ENCODE measurements at regions not wholly inside any gene's neighbourhood (a gene's known extent, or its start where the extent isn't known, plus 50 kb on each side); places are given as distances from the start of the nearest gene placed in this dataset.

DNA sequence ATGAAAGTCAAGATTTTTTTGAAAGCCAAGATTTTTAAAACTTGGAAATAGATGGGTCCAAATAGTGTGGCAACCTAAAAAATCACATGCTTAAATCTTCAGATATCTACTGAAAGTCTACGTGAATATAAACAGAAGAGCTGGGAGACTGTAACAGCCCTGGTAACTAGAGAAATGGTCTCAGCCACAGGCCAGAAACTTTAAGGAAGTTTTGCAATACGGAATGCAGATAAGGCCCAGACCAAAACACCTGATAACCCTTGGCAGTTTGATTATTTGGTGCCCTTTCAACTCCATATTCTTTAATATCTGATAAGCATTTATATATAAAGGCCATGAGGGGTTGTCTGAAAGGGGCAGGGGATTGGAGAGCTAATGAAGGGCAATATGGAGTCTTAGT lies 537.3 kb upstream of the TGFBR2 start:
- no peak for DNase-seq (ENCODE audit: low read depth in 4 of 4, low spot score in 3 of 4)

DNA sequence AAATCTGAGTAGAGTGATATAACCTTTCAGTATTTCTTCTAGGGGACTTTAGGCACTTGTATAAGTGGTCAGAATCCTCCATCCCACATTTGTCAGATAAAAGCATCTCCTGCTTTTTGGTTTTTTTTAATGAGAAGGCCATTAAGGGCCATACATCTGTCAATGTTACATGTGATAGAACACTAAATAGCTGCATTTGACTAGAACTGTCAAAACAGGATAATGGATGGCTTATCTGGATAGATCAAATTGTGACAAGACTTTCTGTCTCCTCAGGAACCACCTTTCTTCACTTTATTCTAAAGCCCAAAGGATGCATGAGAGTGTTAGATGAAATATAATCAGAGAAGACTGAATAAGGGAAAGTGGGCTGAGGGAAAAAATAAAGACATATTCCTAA lies 533.4 kb upstream of the TGFBR2 start:
- no peak for DNase-seq (ENCODE audit: low read depth in 4 of 4, low spot score in 3 of 4)

GRCh38 chr3:30073622-30074021 lies 532.8 kb upstream of the TGFBR2 start:
- peak in 3 of 4 donors; percentile 16 to 31 (median 23) for DNase-seq (ENCODE audit: low read depth in 4 of 4, low spot score in 3 of 4)

GRCh38 chr3:30075514-30075913 lies 530.9 kb upstream of the TGFBR2 start:
- no peak for DNase-seq (ENCODE audit: low read depth in 4 of 4, low spot score in 3 of 4)

- DNase-seq (ENCODE audit: low read depth in 4 of 4, low spot score in 3 of 4): no peak
These were observed 529.5 kb upstream of the TGFBR2 start for GRCh38 chr3:30076899-30077298.

- no peak for DNase-seq (ENCODE audit: low read depth in 4 of 4, low spot score in 3 of 4)
These were observed 528.7 kb upstream of the TGFBR2 start for GRCh38 chr3:30077746-30078145.

DNA sequence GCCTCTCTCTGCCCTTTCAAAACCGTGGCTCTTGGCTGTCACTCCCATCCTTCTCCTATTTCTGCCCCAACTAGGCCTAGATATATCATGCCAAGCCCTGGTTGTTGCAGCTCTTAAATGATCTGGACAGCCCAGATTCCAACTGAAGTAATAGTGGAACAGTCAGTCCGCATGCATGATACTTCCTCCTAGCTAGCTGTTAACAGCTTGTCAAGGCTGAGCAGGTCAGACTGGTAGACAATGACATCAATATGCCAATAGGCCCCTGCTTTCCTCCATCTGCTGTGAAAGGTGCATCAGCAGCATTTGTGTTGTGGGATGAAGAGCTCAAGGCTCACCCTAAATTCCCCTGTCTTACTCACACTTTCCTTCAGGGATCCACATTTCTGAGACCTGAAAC lies 527.7 kb upstream of the TGFBR2 start:
- no peak for DNase-seq (ENCODE audit: low read depth in 4 of 4, low spot score in 3 of 4)

GRCh38 chr3:30081904-30082303 lies 524.5 kb upstream of the TGFBR2 start:
- DNase-seq (ENCODE audit: low read depth in 4 of 4, low spot score in 3 of 4): no peak

GRCh38 chr3:30082652-30083051 lies 523.7 kb upstream of the TGFBR2 start:
- DNase-seq (ENCODE audit: low read depth in 4 of 4, low spot score in 3 of 4): no peak

- DNase-seq (ENCODE audit: low read depth in 4 of 4, low spot score in 3 of 4): no peak
These were observed 523.1 kb upstream of the TGFBR2 start for GRCh38 chr3:30083315-30083714.

DNA sequence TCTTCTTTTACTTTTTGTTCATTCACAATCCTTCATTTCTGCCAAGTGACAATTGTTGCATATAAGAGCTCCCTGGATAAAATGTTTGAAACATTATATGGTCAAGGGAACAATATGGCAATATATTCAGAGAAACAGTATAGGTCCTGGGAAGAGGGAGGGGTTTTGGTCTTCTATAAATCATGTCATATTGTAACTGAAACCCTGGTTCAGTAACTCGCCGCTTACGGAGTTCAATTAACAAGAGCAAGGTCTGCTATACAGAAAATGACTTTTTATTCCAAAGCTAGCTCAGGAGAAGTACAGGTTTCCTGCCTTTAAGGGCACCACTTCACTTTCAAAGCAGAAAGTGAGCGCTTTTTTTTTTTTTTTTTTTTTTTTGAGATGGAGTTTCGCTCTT lies 522.1 kb upstream of the TGFBR2 start:
- no peak for DNase-seq (ENCODE audit: low read depth in 4 of 4, low spot score in 3 of 4)

DNA sequence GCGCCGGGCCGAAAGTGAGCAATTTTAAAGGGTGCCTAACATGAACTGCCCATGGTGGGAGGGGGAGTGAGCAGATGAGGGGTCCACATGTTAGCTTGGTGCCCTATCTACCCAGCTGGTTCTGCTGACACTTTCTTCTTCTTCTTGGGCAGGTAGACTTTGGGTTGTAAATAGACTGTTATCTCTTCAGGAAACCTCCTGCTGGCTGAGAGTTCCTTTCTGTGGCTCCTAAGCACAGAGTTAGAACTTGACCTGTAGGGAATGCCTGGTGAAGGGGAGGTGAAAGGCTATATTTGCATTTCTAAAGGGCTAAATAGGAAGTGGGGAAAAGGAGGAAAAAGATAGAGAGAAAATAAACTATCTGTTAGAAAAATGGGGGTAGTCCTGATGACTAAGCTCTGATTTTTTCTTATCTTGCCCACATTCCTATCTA lies 521.4 kb upstream of the TGFBR2 start:
- no peak for DNase-seq (ENCODE audit: low read depth in 4 of 4, low spot score in 3 of 4)

DNA sequence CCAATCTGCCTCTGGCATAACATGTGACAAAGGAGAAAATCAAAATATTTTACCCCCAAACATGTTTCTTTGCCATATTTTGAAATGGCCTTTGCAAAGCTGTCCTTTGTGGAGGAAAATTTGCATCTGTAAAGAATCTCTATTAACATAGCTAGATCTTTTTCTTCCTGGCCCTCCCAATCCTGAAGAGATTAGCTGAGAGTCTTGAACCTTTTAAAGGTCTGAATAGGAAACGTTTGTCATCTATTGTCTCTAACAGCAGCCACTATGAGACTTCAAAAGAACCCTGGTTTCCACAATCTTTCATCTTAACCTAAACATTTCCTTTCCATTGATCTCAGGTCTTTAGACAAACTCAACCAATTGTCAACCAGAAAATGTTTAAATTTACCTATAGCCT lies 520.9 kb upstream of the TGFBR2 start:
- DNase-seq (ENCODE audit: low read depth in 4 of 4, low spot score in 3 of 4): no peak

- no peak for DNase-seq (ENCODE audit: low read depth in 4 of 4, low spot score in 3 of 4)
These were observed 514.7 kb upstream of the TGFBR2 start for GRCh38 chr3:30091686-30092085.

DNA sequence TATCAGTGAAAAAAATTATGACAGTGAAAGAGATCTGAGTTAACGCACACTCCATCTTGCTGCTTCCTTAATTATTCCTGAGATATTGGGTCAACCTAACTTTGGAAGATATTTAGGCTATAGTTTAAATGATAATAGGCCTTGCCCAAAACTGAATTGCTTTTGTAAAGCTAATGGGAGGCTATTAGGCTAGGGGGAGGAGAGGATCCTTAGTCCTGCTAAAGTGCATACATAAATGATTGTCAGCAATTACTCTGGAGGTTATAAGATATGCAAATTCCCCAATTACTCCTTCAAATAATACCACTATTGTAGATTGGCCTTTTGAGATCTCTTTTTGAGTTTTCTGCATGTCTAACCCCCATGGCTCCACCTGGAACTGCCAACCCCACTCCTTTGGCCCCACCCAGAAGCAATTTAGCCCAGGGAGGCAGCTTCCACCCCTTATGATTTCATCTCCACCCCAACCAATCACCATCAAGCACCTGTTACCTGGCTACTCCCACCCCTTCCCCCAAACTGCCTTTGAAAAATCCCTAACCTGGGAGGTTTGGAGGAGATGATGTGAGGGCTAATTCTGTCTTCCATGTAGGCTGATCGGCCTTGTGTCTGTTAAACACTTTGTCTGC lies 509.3 kb upstream of the TGFBR2 start:
- DNase-seq (ENCODE audit: low read depth in 4 of 4, low spot score in 3 of 4): no peak

- DNase-seq (ENCODE audit: low read depth in 4 of 4, low spot score in 3 of 4): no peak
These were observed 508.2 kb upstream of the TGFBR2 start for GRCh38 chr3:30098243-30098642.

DNA sequence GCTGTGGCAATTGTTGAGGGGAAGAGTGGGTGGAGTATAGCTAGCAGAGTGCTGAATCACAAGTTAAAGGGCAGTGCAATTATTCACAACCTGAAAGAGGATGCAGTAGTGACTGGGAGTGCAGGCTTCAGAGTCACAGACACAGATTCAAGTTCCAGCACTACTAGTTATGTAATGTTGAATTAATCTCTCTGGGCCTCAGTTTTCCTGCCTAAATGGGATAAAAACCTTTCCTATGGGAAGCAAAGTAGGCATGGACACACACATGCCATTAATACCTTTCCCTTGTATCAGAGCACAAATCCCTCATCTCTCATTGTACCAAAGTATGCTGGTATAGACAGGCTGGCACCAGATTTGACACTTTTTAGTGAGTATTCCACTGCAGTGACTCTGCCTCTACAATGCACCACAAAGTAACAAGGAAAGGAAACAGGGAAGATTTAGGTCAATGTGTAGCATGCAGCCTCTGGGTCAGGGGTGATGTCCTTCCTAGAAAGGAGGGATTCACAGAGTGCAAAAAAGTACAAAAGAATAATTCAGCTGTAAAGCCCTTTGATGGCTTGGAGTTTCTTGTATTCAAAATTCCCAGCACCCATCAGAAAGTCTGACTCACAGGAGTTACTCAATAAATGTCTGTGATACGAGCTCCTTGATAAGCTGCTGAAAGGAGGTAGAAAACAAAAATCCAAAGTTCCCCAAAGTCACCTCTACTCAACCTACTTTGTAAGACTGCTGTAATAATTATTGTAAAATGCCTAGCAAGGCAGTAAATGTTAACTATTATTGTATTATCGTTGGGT lies 507.5 kb upstream of the TGFBR2 start:
- DNase-seq (ENCODE audit: low read depth in 4 of 4, low spot score in 3 of 4): no peak

DNA sequence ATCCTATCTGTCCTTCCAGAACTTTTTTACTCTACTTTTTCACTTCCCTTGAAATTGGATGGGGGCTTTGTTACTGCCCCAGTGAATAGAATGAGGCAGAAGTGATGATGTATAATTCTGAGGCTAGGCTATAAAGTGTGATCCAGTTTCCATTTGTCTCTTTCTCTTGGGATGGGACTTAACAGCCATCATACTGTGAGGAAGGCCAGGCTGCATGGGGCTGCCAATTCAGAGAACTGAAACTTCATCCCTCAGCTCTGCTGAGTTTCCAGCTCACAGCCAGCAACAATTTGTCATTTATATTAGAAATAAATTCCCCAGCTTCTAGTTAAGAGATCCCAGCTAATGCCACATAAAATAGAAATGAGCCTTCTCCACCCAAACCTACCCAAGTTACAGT lies 504.0 kb upstream of the TGFBR2 start:
- no peak for DNase-seq (ENCODE audit: low read depth in 4 of 4, low spot score in 3 of 4)

- no peak for DNase-seq (ENCODE audit: low read depth in 4 of 4, low spot score in 3 of 4)
These were observed 503.2 kb upstream of the TGFBR2 start for GRCh38 chr3:30103186-30103585.

DNA sequence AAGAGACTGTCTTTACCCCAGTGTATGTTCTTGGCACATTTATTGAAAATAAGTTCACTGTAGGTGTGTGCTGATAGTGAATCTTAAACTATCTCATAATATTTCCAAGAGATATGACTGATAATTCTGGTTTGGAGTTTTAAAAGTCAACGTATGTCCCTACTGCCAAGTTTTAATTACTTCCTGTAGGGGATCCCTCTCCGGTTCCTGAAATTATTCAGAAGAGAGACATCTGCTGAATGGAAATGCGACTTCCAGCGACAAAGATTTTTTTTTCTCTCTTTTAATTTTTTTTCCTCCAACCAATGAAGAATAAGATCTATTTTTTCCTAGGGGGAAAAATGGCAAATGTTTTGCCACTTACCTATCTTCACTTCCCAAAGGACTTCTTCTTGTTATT lies 498.9 kb upstream of the TGFBR2 start:
- peak in 1 of 4 donors; percentile 3 for DNase-seq (ENCODE audit: low read depth in 4 of 4, low spot score in 3 of 4)

- DNase-seq (ENCODE audit: low read depth in 4 of 4, low spot score in 3 of 4): no peak
These were observed 494.0 kb upstream of the TGFBR2 start for GRCh38 chr3:30112411-30112810.

DNA sequence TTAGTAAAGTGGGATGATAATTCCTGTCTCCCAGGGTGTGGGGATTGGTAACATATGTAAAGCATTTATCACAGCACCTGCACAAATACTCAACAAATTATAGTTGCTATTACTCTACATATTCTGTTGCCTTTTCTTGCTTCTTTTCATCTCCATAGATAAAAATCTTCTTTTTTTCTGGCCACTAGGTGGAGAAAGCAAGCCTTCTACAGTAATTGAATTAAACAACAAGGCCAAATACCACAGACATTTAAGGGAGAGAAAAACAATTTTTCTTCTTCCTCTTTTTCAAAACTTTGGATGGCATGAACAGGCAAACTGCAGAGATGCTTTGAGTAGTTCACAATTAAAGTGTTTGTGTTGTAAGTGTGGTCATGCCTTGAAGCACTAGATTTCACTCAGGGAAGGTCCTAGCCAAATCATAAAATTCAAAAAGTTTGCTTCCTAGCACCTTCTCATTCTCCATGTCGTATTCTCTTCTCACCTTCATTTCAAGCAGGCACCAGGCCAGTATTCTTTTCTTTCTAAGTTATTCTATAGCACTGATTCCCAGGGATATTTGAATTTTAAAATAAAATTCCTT lies 493.4 kb upstream of the TGFBR2 start:
- DNase-seq (ENCODE audit: low read depth in 4 of 4, low spot score in 3 of 4): peak; percentile 15 to 47 (median 26)
